ENCODE measurements at regions not wholly inside any gene's neighbourhood (a gene's known extent, or its start where the extent isn't known, plus 50 kb on each side); places are given as distances from the start of the nearest gene placed in this dataset.

GRCh38 chr18:70442933-70443332 lies 154.1 kb downstream of the SOCS6 start:
- TF ChIP-seq CTCF (optimal IDR thresholded peaks at IDR 0.05 in 1 of 3, IDR thresholded peaks at IDR 0.05 in 1 of 3, conservative IDR thresholded peaks at IDR 0.05 in 1 of 3; ENCODE audit: extremely low read depth in 1 of 3, insufficient read depth in 2 of 3, low read length in 3 of 3) (no peak), EZH2 (IDR thresholded peaks at IDR 0.05; ENCODE audit: low read length) (no peak)
